Body of pancreas (tissue), 4 donors: ENCODE measurements at regions not wholly inside any gene's neighbourhood (a gene's known extent, or its start where the extent isn't known, plus 50 kb on each side); places are given as distances from the start of the nearest gene placed in this dataset.

Experiments
- CTCF ChIP-seq, 7 experiments: fragments of 450-650 bp in 4 of 7; fragments of 200-600 bp in 3 of 7; sonication (generic) in 3 of 7; IDR thresholded peaks; one replicate each; pipeline ENCODE4 v1.5.1; 2016 to 2019; ENCODE audit warnings: antibody characterized with exemption in 7 of 7
- POLR2A ChIP-seq, 3 donors: fragments of 450-650 bp; IDR thresholded peaks; one replicate each; pipeline ENCODE4 v1.6.1; 2016; ENCODE audit warnings: antibody characterized with exemption in 3 of 3, mild to moderate bottlenecking in 2 of 3

GRCh38 chr1:164498792-164499191 is 60.2 kb upstream of the PBX1 start:
- TF ChIP-seq CTCF (IDR thresholded peaks at IDR 0.05) (no peak), POLR2A (IDR thresholded peaks at IDR 0.05) (no peak)
